Superior temporal gyrus (tissue), 1 donor: ENCODE measurements at regions not wholly inside any gene's neighbourhood (a gene's known extent, or its start where the extent isn't known, plus 50 kb on each side); places are given as distances from the start of the nearest gene placed in this dataset.

Experiments
- DNase-seq: peaks from one replicate; pipeline ENCODE4 v3.0.0-alpha.2; 2016; ENCODE audit errors: extremely low spot score

DNA sequence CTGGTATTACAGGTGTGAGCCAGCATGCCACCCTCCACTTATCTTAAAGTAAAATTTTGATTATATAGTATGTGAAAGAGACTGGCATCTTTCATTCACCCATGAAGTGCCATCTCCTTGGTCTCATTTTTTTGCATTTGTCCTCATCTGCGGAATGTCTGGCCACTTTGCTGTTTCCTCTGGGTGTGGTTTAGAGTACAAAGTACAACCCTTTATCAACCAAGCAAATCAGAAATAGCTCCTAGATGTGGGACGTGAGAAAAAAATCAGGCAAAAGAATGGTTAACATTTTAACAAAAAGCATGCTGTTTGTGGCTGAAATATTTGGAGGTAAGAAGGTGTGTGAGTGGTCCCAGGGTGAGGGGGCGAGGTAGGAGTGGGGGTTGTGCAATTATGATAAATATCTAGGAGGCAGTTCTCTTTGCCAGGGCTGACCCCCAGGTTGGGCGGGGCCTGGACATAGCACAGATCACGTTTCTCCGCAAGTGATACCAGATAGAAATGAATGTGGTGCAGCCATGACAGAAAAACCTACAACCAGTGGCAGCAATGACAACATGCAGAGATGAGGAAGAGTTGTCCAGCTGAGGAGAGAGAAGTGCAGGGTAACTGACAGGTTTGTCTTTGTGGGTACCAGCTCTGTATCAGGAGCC is 115.8 kb upstream of the SERTAD2 start:
- DNase-seq = no peak

GRCh38 chr2:64770137-64770780 is 116.5 kb upstream of the SERTAD2 start:
- no peak for DNase-seq

- no peak for DNase-seq
Measured at GRCh38 chr2:64770781-64771334, 117.1 kb upstream of the SERTAD2 start.

GRCh38 chr2:64771737-64772136 is 118.0 kb upstream of the SERTAD2 start:
- DNase-seq = no peak

- no peak for DNase-seq
Measured at GRCh38 chr2:64773461-64774118, 119.9 kb upstream of the SERTAD2 start.

DNA sequence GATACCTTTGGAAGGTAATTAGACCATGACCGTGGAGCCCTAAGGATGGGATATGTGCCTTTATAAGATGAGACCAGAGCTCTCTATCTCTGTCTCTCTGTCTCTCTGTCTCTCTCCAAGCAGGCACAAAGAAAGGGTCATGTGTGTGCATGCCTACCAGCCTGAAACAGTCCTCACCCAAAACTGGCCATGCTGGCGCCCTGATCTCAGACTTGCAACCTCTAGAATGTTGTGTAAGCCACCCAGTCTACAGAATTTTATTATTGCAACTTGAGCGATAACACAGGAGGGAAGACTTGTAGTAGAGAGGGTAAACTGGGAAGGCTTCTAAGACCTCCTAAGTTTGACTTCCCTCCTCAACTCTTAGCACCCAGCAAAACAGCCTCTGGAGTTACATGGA is 124.1 kb upstream of the SERTAD2 start:
- DNase-seq = no peak

DNA sequence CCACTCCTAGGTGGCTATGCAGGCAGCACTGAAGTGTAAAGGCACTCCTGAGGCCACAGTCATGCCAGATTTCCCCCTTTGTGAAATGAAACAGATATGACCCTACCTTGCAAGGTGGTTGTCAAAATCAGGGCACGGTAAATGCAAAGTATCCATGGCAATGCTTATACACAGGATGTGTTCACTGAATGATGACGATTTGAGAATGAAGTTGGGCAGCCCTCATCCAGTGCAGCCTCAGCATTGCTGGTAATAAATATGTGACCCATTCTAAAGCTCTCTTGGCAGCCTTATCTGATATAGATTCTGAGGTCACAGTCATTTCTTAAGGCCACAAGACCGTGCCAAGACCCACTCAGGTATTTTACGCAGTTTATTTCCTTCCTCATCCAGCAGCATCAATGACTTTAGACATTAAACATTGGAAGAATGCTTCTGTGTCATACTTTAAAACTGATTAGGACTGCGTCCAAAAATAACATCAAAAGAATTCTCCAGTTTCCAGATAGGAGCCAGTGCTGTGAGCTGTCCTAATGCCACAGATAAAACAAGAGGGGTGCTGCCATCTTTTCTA is 125.5 kb upstream of the SERTAD2 start:
- DNase-seq = no peak

GRCh38 chr2:64780041-64780440 is 126.3 kb upstream of the SERTAD2 start:
- no peak for DNase-seq

GRCh38 chr2:64781711-64782390 is 128.1 kb upstream of the SERTAD2 start:
- no peak for DNase-seq

GRCh38 chr2:64784168-64785061 is 130.7 kb upstream of the SERTAD2 start:
- no peak for DNase-seq

- DNase-seq = no peak
Measured at GRCh38 chr2:64785245-64785644, 131.5 kb upstream of the SERTAD2 start.

- DNase-seq = no peak
Measured at GRCh38 chr2:64786343-64787018, 132.8 kb upstream of the SERTAD2 start.

GRCh38 chr2:64787019-64787365 is 133.3 kb upstream of the SERTAD2 start:
- DNase-seq = no peak

DNA sequence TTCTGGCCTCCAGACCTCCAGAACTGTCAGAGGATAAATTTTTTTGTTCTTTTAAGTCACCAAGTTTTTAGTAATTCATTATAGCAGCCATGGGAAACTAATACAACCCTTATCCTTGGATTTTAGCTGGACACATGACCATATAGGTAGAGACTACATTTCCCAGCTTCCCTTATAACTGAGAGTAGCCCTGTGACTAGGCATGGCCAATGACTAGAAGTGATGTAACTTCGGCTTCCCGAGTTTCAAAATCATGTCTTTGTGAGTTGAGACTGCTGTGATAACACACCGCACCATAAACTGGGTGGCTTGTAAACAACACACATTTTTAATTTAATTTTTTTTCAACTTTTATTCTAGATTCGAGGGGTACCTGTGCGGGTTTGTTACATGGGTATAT is 134.0 kb upstream of the SERTAD2 start:
- DNase-seq = no peak

DNA sequence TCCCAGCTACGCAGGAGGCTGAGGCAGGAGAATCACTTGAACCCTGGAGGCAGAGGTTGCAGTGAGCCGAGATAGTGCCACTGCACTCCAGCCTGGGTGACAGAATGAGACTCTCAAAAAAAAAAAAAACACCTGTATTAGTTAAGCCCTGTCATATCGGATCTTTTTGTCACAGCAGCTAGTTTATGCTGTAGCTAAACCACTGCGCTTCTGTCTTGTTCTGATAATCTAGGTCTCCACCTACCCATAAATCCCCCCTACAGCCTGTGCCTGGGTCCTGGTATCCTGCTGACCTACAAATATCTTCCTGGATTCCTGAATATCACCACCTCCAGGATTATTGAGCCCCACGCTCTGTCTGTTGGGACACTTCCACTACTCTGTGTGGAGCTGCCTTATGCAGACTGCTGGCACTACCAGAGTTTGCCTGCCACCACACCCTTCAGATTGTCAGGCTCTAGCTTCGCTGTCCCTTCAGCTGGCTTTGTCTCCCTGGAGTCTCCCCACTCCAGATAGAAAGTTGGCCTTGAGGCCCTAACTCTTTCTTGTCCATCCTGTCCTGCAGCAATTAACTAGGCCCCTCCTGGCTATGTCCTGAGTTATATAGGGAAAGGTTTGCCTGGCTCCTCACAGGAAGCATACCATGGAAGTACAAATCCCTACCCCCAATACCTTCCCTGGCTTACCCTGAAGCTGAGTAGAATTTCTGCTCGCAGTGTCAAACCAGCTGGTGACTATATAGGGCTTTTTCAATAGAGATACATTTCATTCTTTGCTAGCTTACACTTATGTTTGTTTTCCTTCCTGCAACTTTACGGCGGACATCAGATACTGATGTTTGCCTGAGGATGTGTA is 136.0 kb upstream of the SERTAD2 start:
- DNase-seq = no peak

DNA sequence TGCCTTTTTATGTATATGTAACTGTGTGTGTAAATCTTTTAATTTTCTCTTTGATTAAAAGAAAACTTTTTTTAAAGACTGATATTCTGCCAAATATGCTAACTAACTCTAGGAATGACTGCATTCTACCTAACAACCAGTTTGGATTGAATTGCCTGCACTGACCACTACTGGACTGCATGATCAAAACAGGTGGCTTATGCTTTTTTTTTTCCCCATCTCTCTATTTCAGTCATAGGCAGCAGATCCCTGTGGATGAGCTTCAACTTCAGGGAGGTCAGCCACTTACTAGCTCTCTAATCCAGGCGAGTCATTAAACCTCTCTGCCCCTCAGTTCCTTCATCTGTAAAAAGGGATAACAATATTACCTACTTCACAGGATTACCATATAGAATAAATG is 138.6 kb upstream of the SERTAD2 start:
- no peak for DNase-seq

DNA sequence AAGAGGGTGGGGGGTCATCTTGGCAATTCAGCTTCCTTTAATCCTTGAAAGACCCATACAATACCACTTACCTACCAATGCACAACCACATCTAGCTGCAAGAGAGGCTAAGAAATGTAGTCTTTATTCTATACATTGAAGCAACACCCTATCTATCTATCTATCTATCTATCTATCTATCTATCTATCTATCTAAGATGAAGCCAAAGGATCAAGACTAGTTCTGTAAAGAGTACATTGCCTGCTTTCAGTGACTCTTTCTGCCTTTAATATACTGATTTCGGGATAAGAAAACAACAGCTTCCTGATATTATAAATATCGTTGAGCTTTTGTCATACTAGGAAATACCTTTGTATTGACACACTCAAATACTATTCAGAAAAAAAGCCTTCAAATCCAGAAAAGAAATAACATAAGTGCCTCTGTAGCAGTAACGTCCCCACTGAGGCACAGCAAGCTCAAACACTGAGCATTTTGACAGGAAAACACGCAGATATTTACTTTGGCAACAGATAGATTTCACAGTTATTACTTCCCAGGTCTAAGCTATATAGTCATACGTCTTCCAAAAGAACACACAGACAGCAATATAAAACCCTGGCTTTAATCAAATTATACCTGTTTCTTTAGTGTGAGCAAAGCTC is 139.4 kb upstream of the SERTAD2 start:
- no peak for DNase-seq

- DNase-seq = no peak
Measured at GRCh38 chr2:64793701-64794100, 140.0 kb upstream of the SERTAD2 start.

GRCh38 chr2:64794426-64794995 is 140.8 kb upstream of the SERTAD2 start:
- DNase-seq = no peak
